ENCODE measurements at regions not wholly inside any gene's neighbourhood (a gene's known extent, or its start where the extent isn't known, plus 50 kb on each side); places are given as distances from the start of the nearest gene placed in this dataset.

GRCh38 chr5:93010616-93011015, 570.4 kb downstream of the NR2F1-AS1 start:
- no peak overlapping the region for H2AFZ ChIP-seq (ENCODE audit: low read length, unreplicated experiment)
- H3K36me3 ChIP-seq (ENCODE audit: insufficient read depth, low read length), result no peaks in the 10 kb centered on the region
- no peaks in the 10 kb centered on the region for H3K79me2 ChIP-seq (ENCODE audit: control insufficient read depth, insufficient read depth, low read length, unreplicated experiment)

GRCh38 chr5:93010037-93010436, 571.0 kb downstream of the NR2F1-AS1 start:
- H3K79me2 ChIP-seq (ENCODE audit: control insufficient read depth, insufficient read depth, low read length, unreplicated experiment), result no peaks in the 10 kb centered on the region
- no peak overlapping the region for H3K27ac ChIP-seq (ENCODE audit: low read depth, low read length)
- H3K27me3 ChIP-seq (ENCODE audit: insufficient read depth, low read length), result no peaks in the 10 kb centered on the region
- no peak overlapping the region for H2AFZ ChIP-seq (ENCODE audit: low read length, unreplicated experiment)
- H3K4me3 ChIP-seq (ENCODE audit: low read depth, low read length), result no peak overlapping the region
- no peaks in the 10 kb centered on the region for H3K36me3 ChIP-seq (ENCODE audit: insufficient read depth, low read length)
- no peaks in the 10 kb centered on the region for H3K4me1 ChIP-seq (ENCODE audit: control insufficient read depth, insufficient read depth, low read length, unreplicated experiment)

More at GRCh38 chr5:93010616-93011015, 570.4 kb downstream of the NR2F1-AS1 start:
- Histone ChIP-seq H3K27me3 (ENCODE audit: insufficient read depth, low read length) (no peaks in the 10 kb centered on the region), H3K27ac (ENCODE audit: low read depth, low read length) (no peak overlapping the region), H3K4me3 (ENCODE audit: low read depth, low read length) (no peak overlapping the region), H3K4me1 (ENCODE audit: control insufficient read depth, insufficient read depth, low read length, unreplicated experiment) (no peaks in the 10 kb centered on the region)

GRCh38 chr5:93008502-93009207, 572.4 kb downstream of the NR2F1-AS1 start:
- Histone ChIP-seq H3K4me3 (ENCODE audit: low read depth, low read length) (no peak overlapping the region), H3K27me3 (ENCODE audit: insufficient read depth, low read length) (no peaks in the 10 kb centered on the region), H3K79me2 (ENCODE audit: control insufficient read depth, insufficient read depth, low read length, unreplicated experiment) (no peaks in the 10 kb centered on the region), H3K4me1 (ENCODE audit: control insufficient read depth, insufficient read depth, low read length, unreplicated experiment) (no peaks in the 10 kb centered on the region), H2AFZ (ENCODE audit: low read length, unreplicated experiment) (no peak overlapping the region), H3K27ac (ENCODE audit: low read depth, low read length) (no peak overlapping the region), H3K36me3 (ENCODE audit: insufficient read depth, low read length) (no peaks in the 10 kb centered on the region)

- Histone ChIP-seq H3K27me3 (ENCODE audit: insufficient read depth, low read length) (no peaks in the 10 kb centered on the region), H3K4me3 (ENCODE audit: low read depth, low read length) (no peak overlapping the region), H3K36me3 (ENCODE audit: insufficient read depth, low read length) (no peaks in the 10 kb centered on the region), H2AFZ (ENCODE audit: low read length, unreplicated experiment) (no peak overlapping the region), H3K4me1 (ENCODE audit: control insufficient read depth, insufficient read depth, low read length, unreplicated experiment) (no peaks in the 10 kb centered on the region), H3K79me2 (ENCODE audit: control insufficient read depth, insufficient read depth, low read length, unreplicated experiment) (no peaks in the 10 kb centered on the region), H3K27ac (ENCODE audit: low read depth, low read length) (no peak overlapping the region)
Measured at GRCh38 chr5:93006915-93007314, 574.1 kb downstream of the NR2F1-AS1 start.

GRCh38 chr5:92998456-92998855, 582.6 kb downstream of the NR2F1-AS1 start:
- Histone ChIP-seq H3K4me1 (ENCODE audit: control insufficient read depth, insufficient read depth, low read length, unreplicated experiment) (no peaks in the 10 kb centered on the region), H3K4me3 (ENCODE audit: low read depth, low read length) (peak overlapping the region; percentile 55), H2AFZ (ENCODE audit: low read length, unreplicated experiment) (peak overlapping the region; percentile 37), H3K27me3 (ENCODE audit: insufficient read depth, low read length) (no peaks in the 10 kb centered on the region), H3K36me3 (ENCODE audit: insufficient read depth, low read length) (peaks cover 8% of the 10 kb centered on the region; the same call in 1 of the 2 replicates), H3K79me2 (ENCODE audit: control insufficient read depth, insufficient read depth, low read length, unreplicated experiment) (no peaks in the 10 kb centered on the region), H3K27ac (ENCODE audit: low read depth, low read length) (no peak overlapping the region)

- H3K79me2 ChIP-seq (ENCODE audit: control insufficient read depth, insufficient read depth, low read length, unreplicated experiment), result no peaks in the 10 kb centered on the region
- no peak overlapping the region for H3K27ac ChIP-seq (ENCODE audit: low read depth, low read length)
- no peak overlapping the region for H3K4me3 ChIP-seq (ENCODE audit: low read depth, low read length)
- no peaks in the 10 kb centered on the region for H3K27me3 ChIP-seq (ENCODE audit: insufficient read depth, low read length)
- H3K36me3 ChIP-seq (ENCODE audit: insufficient read depth, low read length), result peaks cover 8% of the 10 kb centered on the region; the same call in 1 of the 2 replicates
- H2AFZ ChIP-seq (ENCODE audit: low read length, unreplicated experiment), result no peak overlapping the region
- peaks cover 14% of the 10 kb centered on the region for H3K4me1 ChIP-seq (ENCODE audit: control insufficient read depth, insufficient read depth, low read length, unreplicated experiment)
Measured at GRCh38 chr5:92994392-92994791, 586.6 kb downstream of the NR2F1-AS1 start.

- H3K4me1 ChIP-seq (ENCODE audit: control insufficient read depth, insufficient read depth, low read length, unreplicated experiment), result peaks cover 14% of the 10 kb centered on the region
- H2AFZ ChIP-seq (ENCODE audit: low read length, unreplicated experiment), result no peak overlapping the region
- H3K27ac ChIP-seq (ENCODE audit: low read depth, low read length), result no peak overlapping the region
Measured at GRCh38 chr5:92992073-92992472, 588.9 kb downstream of the NR2F1-AS1 start.

GRCh38 chr5:92991581-92992067, 589.4 kb downstream of the NR2F1-AS1 start:
- no peaks in the 10 kb centered on the region for H3K79me2 ChIP-seq (ENCODE audit: control insufficient read depth, insufficient read depth, low read length, unreplicated experiment)
- peaks cover 14% of the 10 kb centered on the region for H3K4me1 ChIP-seq (ENCODE audit: control insufficient read depth, insufficient read depth, low read length, unreplicated experiment)
- H2AFZ ChIP-seq (ENCODE audit: low read length, unreplicated experiment), result no peak overlapping the region
- no peaks in the 10 kb centered on the region for H3K27me3 ChIP-seq (ENCODE audit: insufficient read depth, low read length)
- peaks cover 8% of the 10 kb centered on the region; the same call in 1 of the 2 replicates for H3K36me3 ChIP-seq (ENCODE audit: insufficient read depth, low read length)
- no peak overlapping the region for H3K4me3 ChIP-seq (ENCODE audit: low read depth, low read length)
- no peak overlapping the region for H3K27ac ChIP-seq (ENCODE audit: low read depth, low read length)

More at GRCh38 chr5:92992073-92992472, 588.9 kb downstream of the NR2F1-AS1 start:
- Histone ChIP-seq H3K4me3 (ENCODE audit: low read depth, low read length) (no peak overlapping the region), H3K79me2 (ENCODE audit: control insufficient read depth, insufficient read depth, low read length, unreplicated experiment) (no peaks in the 10 kb centered on the region), H3K36me3 (ENCODE audit: insufficient read depth, low read length) (peaks cover 8% of the 10 kb centered on the region; the same call in 1 of the 2 replicates), H3K27me3 (ENCODE audit: insufficient read depth, low read length) (no peaks in the 10 kb centered on the region)

GRCh38 chr5:92990771-92991170, 590.2 kb downstream of the NR2F1-AS1 start:
- peaks cover 8% of the 10 kb centered on the region; the same call in 1 of the 2 replicates for H3K36me3 ChIP-seq (ENCODE audit: insufficient read depth, low read length)
- no peaks in the 10 kb centered on the region for H3K27me3 ChIP-seq (ENCODE audit: insufficient read depth, low read length)
- H2AFZ ChIP-seq (ENCODE audit: low read length, unreplicated experiment), result no peak overlapping the region
- no peak overlapping the region for H3K27ac ChIP-seq (ENCODE audit: low read depth, low read length)
- no peaks in the 10 kb centered on the region for H3K79me2 ChIP-seq (ENCODE audit: control insufficient read depth, insufficient read depth, low read length, unreplicated experiment)
- no peak overlapping the region for H3K4me3 ChIP-seq (ENCODE audit: low read depth, low read length)
- H3K4me1 ChIP-seq (ENCODE audit: control insufficient read depth, insufficient read depth, low read length, unreplicated experiment), result peaks cover 14% of the 10 kb centered on the region

GRCh38 chr5:92981001-92981400, 600.0 kb downstream of the NR2F1-AS1 start:
- Histone ChIP-seq H3K27me3 (ENCODE audit: insufficient read depth, low read length) (no peaks in the 10 kb centered on the region), H3K4me3 (ENCODE audit: low read depth, low read length) (no peak overlapping the region), H2AFZ (ENCODE audit: low read length, unreplicated experiment) (no peak overlapping the region), H3K27ac (ENCODE audit: low read depth, low read length) (no peak overlapping the region), H3K4me1 (ENCODE audit: control insufficient read depth, insufficient read depth, low read length, unreplicated experiment) (no peaks in the 10 kb centered on the region), H3K36me3 (ENCODE audit: insufficient read depth, low read length) (no peaks in the 10 kb centered on the region), H3K79me2 (ENCODE audit: control insufficient read depth, insufficient read depth, low read length, unreplicated experiment) (no peaks in the 10 kb centered on the region)

GRCh38 chr5:92980491-92980890, 600.5 kb downstream of the NR2F1-AS1 start:
- no peak overlapping the region for H3K27ac ChIP-seq (ENCODE audit: low read depth, low read length)
- H2AFZ ChIP-seq (ENCODE audit: low read length, unreplicated experiment), result no peak overlapping the region
- no peaks in the 10 kb centered on the region for H3K79me2 ChIP-seq (ENCODE audit: control insufficient read depth, insufficient read depth, low read length, unreplicated experiment)
- no peaks in the 10 kb centered on the region for H3K4me1 ChIP-seq (ENCODE audit: control insufficient read depth, insufficient read depth, low read length, unreplicated experiment)
- no peak overlapping the region for H3K4me3 ChIP-seq (ENCODE audit: low read depth, low read length)
- no peaks in the 10 kb centered on the region for H3K36me3 ChIP-seq (ENCODE audit: insufficient read depth, low read length)
- no peaks in the 10 kb centered on the region for H3K27me3 ChIP-seq (ENCODE audit: insufficient read depth, low read length)
